ENCODE measurements at regions not wholly inside any gene's neighbourhood (a gene's known extent, or its start where the extent isn't known, plus 50 kb on each side); places are given as distances from the start of the nearest gene placed in this dataset.

DNA sequence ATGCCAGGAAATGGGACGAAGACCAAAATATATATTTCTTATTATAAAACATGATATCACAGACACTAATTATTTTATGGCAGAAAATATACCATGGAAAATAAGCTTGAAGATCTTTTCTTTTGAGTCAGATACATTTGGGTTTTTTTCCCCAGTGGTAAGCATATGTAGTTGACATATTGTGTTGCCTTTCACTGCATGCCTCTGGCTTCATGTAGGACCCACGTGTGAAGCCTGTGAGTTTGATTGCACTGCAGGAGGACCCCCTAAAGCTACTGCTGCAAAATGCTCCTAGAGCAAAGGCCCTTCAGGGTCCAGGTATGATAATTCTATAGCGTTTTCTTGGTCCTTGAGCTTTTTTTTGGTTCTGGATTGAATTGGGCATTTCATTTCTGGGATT lies 190.7 kb upstream of the KIRREL3 start:
- TF ChIP-seq CTCF (IDR thresholded peaks at IDR 0.05; ENCODE audit: extremely low read depth, missing control alignments) = no peak

GRCh38 chr11:127182586-127183203 lies 182.1 kb upstream of the KIRREL3 start:
- no peak for DNase-seq (ENCODE audit: low spot score)

More for the DNA sequence above, 190.7 kb upstream of the KIRREL3 start:
- no peak for DNase-seq (ENCODE audit: low spot score)

GRCh38 chr11:127157225-127157624 lies 156.7 kb upstream of the KIRREL3 start:
- DNase-seq (ENCODE audit: low spot score) = no peak
- TF ChIP-seq CTCF (IDR thresholded peaks at IDR 0.05; ENCODE audit: extremely low read depth, missing control alignments) = no peak

More at GRCh38 chr11:127182586-127183203, 182.1 kb upstream of the KIRREL3 start:
- TF ChIP-seq CTCF (IDR thresholded peaks at IDR 0.05; ENCODE audit: extremely low read depth, missing control alignments) = no peak

DNA sequence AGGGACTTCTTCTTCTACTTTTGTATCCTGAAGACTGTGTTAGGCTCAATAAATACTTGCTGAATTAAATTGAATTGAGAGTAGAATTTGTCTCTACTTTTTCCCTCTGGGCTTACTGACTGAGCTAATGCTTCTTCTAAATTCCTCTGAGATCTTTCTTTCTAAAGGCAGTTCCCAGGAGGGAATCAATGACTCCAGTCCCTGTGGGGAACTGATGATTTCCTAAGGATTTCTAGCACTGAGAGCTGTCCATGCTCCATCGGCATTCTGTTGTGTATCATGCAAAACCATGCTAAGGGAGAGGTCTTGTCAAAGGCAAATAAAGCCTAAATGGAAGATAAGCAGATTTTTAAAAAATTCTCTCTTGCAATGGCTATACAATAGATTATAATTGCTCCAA lies 148.8 kb upstream of the KIRREL3 start:
- DNase-seq (ENCODE audit: low spot score) = no peak
- no peak for TF ChIP-seq CTCF (IDR thresholded peaks at IDR 0.05; ENCODE audit: extremely low read depth, missing control alignments)

DNA sequence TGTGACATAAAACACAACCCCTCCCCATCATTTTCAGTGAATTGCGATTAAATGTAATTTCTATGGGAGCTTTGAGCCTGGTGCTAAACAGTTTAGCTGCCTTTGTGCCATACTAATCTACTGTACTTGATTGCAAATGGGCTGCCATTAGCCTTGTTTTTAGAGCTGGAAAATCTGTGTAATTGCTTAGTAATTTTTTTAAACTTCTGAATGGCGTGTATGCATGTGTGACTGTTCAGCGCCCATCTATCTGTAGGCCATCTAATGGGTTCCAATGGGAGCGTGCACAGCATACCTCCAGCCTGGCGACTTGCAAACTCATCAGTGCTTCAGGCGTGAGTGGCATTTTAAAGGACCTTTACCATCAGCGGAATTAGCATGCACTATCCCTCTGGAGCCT lies 142.7 kb upstream of the KIRREL3 start:
- no peak for TF ChIP-seq CTCF (IDR thresholded peaks at IDR 0.05; ENCODE audit: extremely low read depth, missing control alignments)
- DNase-seq (ENCODE audit: low spot score) = no peak

GRCh38 chr11:127138613-127139012 lies 138.0 kb upstream of the KIRREL3 start:
- no peak for DNase-seq (ENCODE audit: low spot score)
- TF ChIP-seq CTCF (IDR thresholded peaks at IDR 0.05; ENCODE audit: extremely low read depth, missing control alignments) = no peak

DNA sequence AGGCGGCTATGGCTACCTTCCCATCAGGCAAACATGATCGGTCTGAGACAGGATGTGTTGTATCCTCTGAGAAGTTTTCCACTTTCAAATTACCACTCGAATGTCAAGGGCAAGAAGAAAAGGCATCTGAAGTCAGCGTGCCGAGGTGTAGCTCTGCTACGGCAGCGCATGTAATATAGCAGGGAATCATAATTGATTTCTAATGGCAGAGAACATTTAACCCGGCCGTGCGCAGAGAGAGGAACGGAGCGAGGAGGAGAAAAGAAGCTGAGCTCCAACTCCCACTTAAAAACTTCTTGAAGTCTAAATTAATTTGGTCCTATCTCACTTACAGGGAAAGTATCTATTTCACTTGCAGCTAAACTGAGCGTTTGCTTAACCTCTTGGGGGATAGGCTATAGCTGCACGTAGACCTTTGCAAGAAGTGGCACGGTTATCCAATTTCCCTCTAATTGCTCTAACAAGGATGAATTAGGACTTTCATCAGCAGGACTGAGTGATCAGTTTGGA lies 137.3 kb upstream of the KIRREL3 start:
- TF ChIP-seq CTCF (IDR thresholded peaks at IDR 0.05; ENCODE audit: extremely low read depth, missing control alignments) = no peak
- no peak for DNase-seq (ENCODE audit: low spot score)

Data from GM20000 (cell line).